ENCODE measurements at regions not wholly inside any gene's neighbourhood (a gene's known extent, or its start where the extent isn't known, plus 50 kb on each side); places are given as distances from the start of the nearest gene placed in this dataset.
"Not testable (repeated sequence)": the region's sequence is repeated elsewhere in the genome, so short reads cannot be mapped to it uniquely, and the experiment has no call there.

GRCh38 chr6:94227741-94228140 is 808.4 kb upstream of the EPHA7 start:
- DNase-seq (ENCODE audit: low spot score) = no peak

- no peak for DNase-seq (ENCODE audit: low spot score)
Measured at GRCh38 chr6:94217836-94218235, 798.5 kb upstream of the EPHA7 start.

- no peak for DNase-seq (ENCODE audit: low spot score)
Measured at GRCh38 chr6:94215552-94215951, 796.2 kb upstream of the EPHA7 start.

GRCh38 chr6:94213226-94213625 is 793.9 kb upstream of the EPHA7 start:
- DNase-seq (ENCODE audit: low spot score) = no peak

- no peak for DNase-seq (ENCODE audit: low spot score)
Measured at GRCh38 chr6:94196891-94197290, 777.5 kb upstream of the EPHA7 start.

- no peak for DNase-seq (ENCODE audit: low spot score)
Measured at GRCh38 chr6:94190030-94190429, 770.7 kb upstream of the EPHA7 start.

- DNase-seq (ENCODE audit: low spot score) = no peak
Measured at GRCh38 chr6:94184666-94185464, 765.5 kb upstream of the EPHA7 start.

GRCh38 chr6:94177429-94177828 is 758.1 kb upstream of the EPHA7 start:
- DNase-seq (ENCODE audit: low spot score) = peak; percentile 45

GRCh38 chr6:94175465-94175864 is 756.1 kb upstream of the EPHA7 start:
- DNase-seq (ENCODE audit: low spot score) = no peak

- DNase-seq (ENCODE audit: low spot score) = no peak
Measured at GRCh38 chr6:94163877-94164276, 744.5 kb upstream of the EPHA7 start.

GRCh38 chr6:94150886-94151285 is 731.5 kb upstream of the EPHA7 start:
- no peak for DNase-seq (ENCODE audit: low spot score)

- no peak for DNase-seq (ENCODE audit: low spot score)
Measured at GRCh38 chr6:94144807-94145206, 725.4 kb upstream of the EPHA7 start.

GRCh38 chr6:94137178-94137577 is 717.8 kb upstream of the EPHA7 start:
- not testable (repeated sequence) for DNase-seq (ENCODE audit: low spot score)

- no peak for DNase-seq (ENCODE audit: low spot score)
Measured at GRCh38 chr6:94133106-94133505, 713.7 kb upstream of the EPHA7 start.

GRCh38 chr6:94131271-94131670 is 711.9 kb upstream of the EPHA7 start:
- DNase-seq (ENCODE audit: low spot score) = no peak

GRCh38 chr6:94130478-94130877 is 711.1 kb upstream of the EPHA7 start:
- peak; percentile 56 for DNase-seq (ENCODE audit: low spot score)

GRCh38 chr6:94129926-94130325 is 710.6 kb upstream of the EPHA7 start:
- no peak for DNase-seq (ENCODE audit: low spot score)

GRCh38 chr6:94127716-94128115 is 708.4 kb upstream of the EPHA7 start:
- DNase-seq (ENCODE audit: low spot score) = no peak

- DNase-seq (ENCODE audit: low spot score) = no peak
Measured at GRCh38 chr6:94124333-94124732, 705.0 kb upstream of the EPHA7 start.

- no peak for DNase-seq (ENCODE audit: low spot score)
Measured at GRCh38 chr6:94121094-94121493, 701.7 kb upstream of the EPHA7 start.

- DNase-seq (ENCODE audit: low spot score) = no peak
Measured at GRCh38 chr6:94099072-94099471, 679.7 kb upstream of the EPHA7 start.

GRCh38 chr6:94095961-94096360 is 676.6 kb upstream of the EPHA7 start:
- DNase-seq (ENCODE audit: low spot score) = no peak

GRCh38 chr6:94089941-94090340 is 670.6 kb upstream of the EPHA7 start:
- DNase-seq (ENCODE audit: low spot score) = no peak

- DNase-seq (ENCODE audit: low spot score) = no peak
Measured at GRCh38 chr6:94088870-94089269, 669.5 kb upstream of the EPHA7 start.

All from ecto neural progenitor cell (in vitro differentiated cells).